BE2C (cell line): ENCODE measurements at regions not wholly inside any gene's neighbourhood (a gene's known extent, or its start where the extent isn't known, plus 50 kb on each side); places are given as distances from the start of the nearest gene placed in this dataset.
"Not testable (repeated sequence)": the region's sequence is repeated elsewhere in the genome, so short reads cannot be mapped to it uniquely, and the experiment has no call there.

Source experiments
- DNase-seq: peaks from one replicate; pipeline ENCODE4 v3.0.0-alpha.2; 2020
- H3K27me3 ChIP-seq: fragments of 250-450 bp; sonication (Bioruptor Pico); 2 replicates; pipeline ENCODE4 v1.5.1; 2020; ENCODE audit warnings: mild to moderate bottlenecking
- H3K36me3 ChIP-seq: fragments of 250-450 bp; sonication (Bioruptor Pico); 2 replicates; pipeline ENCODE4 v1.5.1; 2020; ENCODE audit warnings: mild to moderate bottlenecking
- H3K4me1 ChIP-seq: fragments of 250-450 bp; sonication (Bioruptor Pico); 2 replicates; pipeline ENCODE4 v1.5.1; 2020
- H3K4me3 ChIP-seq: 2 replicates; pipeline ENCODE4 v1.5.1; 2011; ENCODE audit warnings: low read depth, low read length
- H3K9me3 ChIP-seq: fragments of 250-450 bp; sonication (Bioruptor Pico); 2 replicates; pipeline ENCODE4 v1.5.1; 2020
- TF ChIP-seq, protein P1 (sequence below): IDR thresholded peaks from 2 replicates; pipeline ENCODE4 v1.5.1; 2012; ENCODE audit warnings: mild to moderate bottlenecking, low read depth, low read length

DNA sequence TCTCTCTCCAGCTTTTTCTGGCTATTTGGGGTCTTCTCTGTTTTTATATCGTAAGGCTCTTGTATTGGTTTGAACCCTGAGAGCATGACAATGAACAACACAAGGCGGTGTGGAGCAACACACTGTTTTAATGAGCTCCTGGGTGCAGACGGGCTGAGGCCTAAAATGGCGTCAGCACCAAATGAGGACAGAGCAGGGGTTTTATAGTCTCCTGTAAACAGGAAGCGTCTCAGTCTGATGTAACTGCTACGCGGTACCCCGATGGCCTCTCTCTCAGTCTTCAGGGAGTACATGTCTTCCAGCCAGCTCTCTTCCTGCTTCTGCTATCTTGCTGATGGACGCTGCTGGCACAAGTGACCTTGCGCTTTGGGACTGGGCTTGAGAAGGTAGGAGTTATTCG is 95.9 kb upstream of the CCDC71L start:
- no peaks in the 10 kb centered on the region for H3K27me3 ChIP-seq
- H3K36me3 ChIP-seq = no peaks in the 10 kb centered on the region
- no peak for DNase-seq
- TF ChIP-seq, protein P1, sequence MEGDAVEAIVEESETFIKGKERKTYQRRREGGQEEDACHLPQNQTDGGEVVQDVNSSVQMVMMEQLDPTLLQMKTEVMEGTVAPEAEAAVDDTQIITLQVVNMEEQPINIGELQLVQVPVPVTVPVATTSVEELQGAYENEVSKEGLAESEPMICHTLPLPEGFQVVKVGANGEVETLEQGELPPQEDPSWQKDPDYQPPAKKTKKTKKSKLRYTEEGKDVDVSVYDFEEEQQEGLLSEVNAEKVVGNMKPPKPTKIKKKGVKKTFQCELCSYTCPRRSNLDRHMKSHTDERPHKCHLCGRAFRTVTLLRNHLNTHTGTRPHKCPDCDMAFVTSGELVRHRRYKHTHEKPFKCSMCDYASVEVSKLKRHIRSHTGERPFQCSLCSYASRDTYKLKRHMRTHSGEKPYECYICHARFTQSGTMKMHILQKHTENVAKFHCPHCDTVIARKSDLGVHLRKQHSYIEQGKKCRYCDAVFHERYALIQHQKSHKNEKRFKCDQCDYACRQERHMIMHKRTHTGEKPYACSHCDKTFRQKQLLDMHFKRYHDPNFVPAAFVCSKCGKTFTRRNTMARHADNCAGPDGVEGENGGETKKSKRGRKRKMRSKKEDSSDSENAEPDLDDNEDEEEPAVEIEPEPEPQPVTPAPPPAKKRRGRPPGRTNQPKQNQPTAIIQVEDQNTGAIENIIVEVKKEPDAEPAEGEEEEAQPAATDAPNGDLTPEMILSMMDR = no peak
- no peaks in the 10 kb centered on the region; the same call in 1 of the 2 replicates for H3K4me1 ChIP-seq
- H3K4me3 ChIP-seq = no peak overlapping the region
- H3K9me3 ChIP-seq = no peaks in the 10 kb centered on the region

DNA sequence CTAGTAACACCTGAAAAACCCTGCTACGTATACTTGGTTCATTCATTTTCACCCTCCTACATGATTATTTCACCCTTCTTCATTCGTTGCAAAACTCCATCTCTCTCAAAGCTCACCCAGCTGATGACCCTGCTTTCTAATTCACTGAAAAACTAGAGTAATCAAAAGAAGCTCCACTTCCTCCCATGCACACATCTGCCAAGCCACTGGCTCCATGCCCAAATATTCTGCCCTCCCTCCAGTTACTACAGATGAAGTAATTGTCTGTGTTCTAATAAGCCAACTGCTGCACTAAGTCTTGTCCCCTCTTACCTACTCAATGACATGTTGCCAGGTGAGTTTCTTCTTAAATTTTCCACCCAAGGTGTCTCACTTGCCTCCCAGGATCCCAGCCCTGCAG is 96.9 kb upstream of the CCDC71L start:
- H3K4me1 ChIP-seq = no peaks in the 10 kb centered on the region; the same call in 1 of the 2 replicates
- DNase-seq = peak; percentile 46
- H3K36me3 ChIP-seq = no peaks in the 10 kb centered on the region
- no peaks in the 10 kb centered on the region for H3K9me3 ChIP-seq
- no peak overlapping the region for H3K4me3 ChIP-seq
- H3K27me3 ChIP-seq = no peaks in the 10 kb centered on the region
- TF ChIP-seq, protein P1 = no peak

DNA sequence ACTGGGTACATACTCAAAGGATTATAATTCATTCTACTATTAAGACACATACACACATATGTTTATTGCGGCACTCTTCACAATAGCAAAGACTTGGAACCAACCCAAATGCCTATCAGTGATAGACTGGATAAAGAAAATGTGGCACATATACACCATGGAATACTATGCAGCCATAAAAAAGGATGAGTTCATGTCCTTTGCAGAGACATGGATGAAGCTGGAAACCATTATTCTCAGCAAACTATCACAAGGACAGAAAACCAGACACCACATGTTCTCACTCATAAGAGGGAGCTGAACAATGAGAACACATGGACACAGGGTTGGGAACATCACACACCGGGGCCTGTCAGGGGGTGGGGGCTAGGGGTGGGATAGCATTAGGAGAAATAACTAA is 101.9 kb upstream of the CCDC71L start:
- not testable (repeated sequence) for H3K4me3 ChIP-seq, H3K4me1 ChIP-seq, H3K27me3 ChIP-seq, H3K9me3 ChIP-seq, DNase-seq, H3K36me3 ChIP-seq

DNA sequence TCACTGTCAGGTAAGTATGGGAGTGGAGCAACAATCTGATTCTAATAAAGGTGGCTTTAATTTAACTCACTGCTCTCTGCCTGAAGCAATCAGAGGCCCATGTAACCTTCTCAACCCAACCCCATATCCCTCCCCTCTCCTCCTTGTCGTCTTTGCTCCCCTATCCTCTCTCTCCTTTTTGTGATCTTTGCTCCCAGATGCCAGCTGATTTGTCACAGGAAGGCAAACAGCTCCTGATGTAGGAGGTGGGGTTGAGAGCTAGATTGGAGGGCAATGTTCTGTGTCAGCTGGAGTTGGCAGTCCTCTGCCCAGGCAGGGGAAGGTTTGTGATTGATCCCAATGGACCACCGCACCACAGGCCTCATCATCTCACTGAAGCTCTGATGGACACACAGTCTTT is 101.4 kb upstream of the PIK3CG start:
- TF ChIP-seq, protein P1 = no peak
- H3K4me1 ChIP-seq = no peaks in the 10 kb centered on the region
- no peaks in the 10 kb centered on the region for H3K9me3 ChIP-seq
- H3K4me3 ChIP-seq = no peak overlapping the region
- no peaks in the 10 kb centered on the region for H3K36me3 ChIP-seq
- DNase-seq = no peak
- H3K27me3 ChIP-seq = no peaks in the 10 kb centered on the region

DNA sequence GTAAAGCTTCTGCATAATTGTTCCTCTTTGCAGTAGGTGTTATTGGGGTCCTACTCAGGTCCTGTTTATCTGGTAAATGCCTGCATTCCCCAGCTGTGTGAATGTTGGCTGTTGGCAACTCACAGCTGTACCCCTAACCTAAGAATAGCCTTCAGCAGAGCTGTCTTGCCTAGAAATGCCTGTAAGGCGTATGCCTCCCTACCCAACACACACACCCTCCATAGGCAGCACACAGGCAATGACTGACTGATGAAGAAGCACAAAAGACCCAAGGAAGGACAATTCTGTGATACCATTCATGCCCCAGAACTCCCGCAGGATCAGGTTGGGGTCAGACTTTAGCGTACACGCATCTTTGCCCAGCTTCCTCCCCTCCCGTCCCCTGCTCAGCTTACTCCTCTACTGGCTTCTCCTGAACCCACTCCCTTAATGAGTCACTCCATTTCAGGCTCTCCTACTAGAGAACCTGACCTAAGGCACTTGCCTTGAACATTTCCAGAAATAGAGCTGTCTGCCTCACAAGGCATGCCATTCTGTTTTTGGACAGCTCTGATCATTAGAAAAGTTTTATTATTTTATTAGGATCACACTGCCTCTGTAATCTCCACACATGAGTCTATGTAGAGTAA is 99.2 kb upstream of the PIK3CG start:
- H3K36me3 ChIP-seq = no peaks in the 10 kb centered on the region
- H3K4me1 ChIP-seq = no peaks in the 10 kb centered on the region
- no peak for DNase-seq
- TF ChIP-seq, protein P1 = no peak
- no peaks in the 10 kb centered on the region for H3K9me3 ChIP-seq
- no peak overlapping the region for H3K4me3 ChIP-seq
- no peaks in the 10 kb centered on the region for H3K27me3 ChIP-seq

DNA sequence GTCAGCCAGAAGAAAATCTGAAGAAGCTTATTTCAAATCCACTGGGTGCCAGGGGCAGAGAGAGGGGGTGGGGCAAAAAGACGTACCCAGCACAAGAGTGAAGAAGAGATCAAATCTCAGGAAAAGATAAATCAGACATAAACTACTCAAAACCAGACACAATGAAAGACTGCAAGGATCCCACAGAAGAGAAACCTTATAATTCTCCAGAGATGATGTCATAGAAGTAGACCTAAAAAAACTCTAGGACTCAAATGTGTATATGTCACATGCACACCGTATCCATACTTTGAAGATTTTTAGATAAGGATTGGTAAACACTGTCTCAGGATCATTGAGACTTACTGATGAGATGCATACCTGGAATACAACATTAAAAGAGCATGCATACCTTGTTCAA is 98.5 kb upstream of the PIK3CG start:
- no peaks in the 10 kb centered on the region for H3K9me3 ChIP-seq
- TF ChIP-seq, protein P1 = no peak
- DNase-seq = no peak
- no peak overlapping the region for H3K4me3 ChIP-seq
- H3K27me3 ChIP-seq = no peaks in the 10 kb centered on the region
- no peaks in the 10 kb centered on the region for H3K4me1 ChIP-seq
- no peaks in the 10 kb centered on the region for H3K36me3 ChIP-seq

DNA sequence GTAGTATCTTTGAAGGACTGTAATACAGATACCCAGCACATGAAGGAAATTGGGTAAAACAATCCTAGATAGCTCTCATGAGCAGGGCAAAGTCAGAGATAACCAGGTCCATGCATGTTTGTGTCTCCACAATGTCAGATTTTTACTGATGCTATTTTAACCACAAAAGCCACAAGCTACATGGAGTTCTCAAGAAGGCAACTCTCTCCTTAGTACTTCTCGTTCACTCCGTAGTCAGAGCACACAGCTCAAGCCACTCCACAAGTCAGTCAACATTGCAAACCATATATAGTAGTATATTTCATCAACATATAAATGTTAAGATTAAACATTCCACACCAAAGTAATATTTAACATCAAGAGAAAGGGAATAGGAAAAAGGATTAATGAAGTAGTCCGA is 98.0 kb upstream of the PIK3CG start:
- TF ChIP-seq, protein P1 = no peak
- H3K36me3 ChIP-seq = no peaks in the 10 kb centered on the region
- H3K27me3 ChIP-seq = no peaks in the 10 kb centered on the region
- no peak overlapping the region for H3K4me3 ChIP-seq
- H3K9me3 ChIP-seq = no peaks in the 10 kb centered on the region
- DNase-seq = no peak
- H3K4me1 ChIP-seq = no peaks in the 10 kb centered on the region
